Prostate gland (tissue), 2 donors: ENCODE measurements at regions not wholly inside any gene's neighbourhood (a gene's known extent, or its start where the extent isn't known, plus 50 kb on each side); places are given as distances from the start of the nearest gene placed in this dataset.
"Not testable (repeated sequence)": the region's sequence is repeated elsewhere in the genome, so short reads cannot be mapped to it uniquely, and the experiment has no call there.

ENCODE experiments used
- CTCF ChIP-seq, 4 experiments: fragments of 200-600 bp in 2 of 4; fragments of 450-650 bp in 2 of 4; sonication (generic) in 2 of 4; IDR thresholded peaks; 1 replicate in 3 of 4; 2 replicates in 1 of 4; pipeline ENCODE4 v1.5.1; 2016 to 2019; ENCODE audit warnings: antibody characterized with exemption in 4 of 4, mild to moderate bottlenecking in 2 of 4, moderate library complexity in 2 of 4
- POLR2A ChIP-seq: fragments of 450-650 bp; IDR thresholded peaks from one replicate; pipeline ENCODE4 v1.6.1; 2016; ENCODE audit warnings: antibody characterized with exemption, mild to moderate bottlenecking
- POLR2AphosphoS5 ChIP-seq: sonication (generic); formaldehyde crosslinking; IDR thresholded peaks from one replicate; pipeline ENCODE4 v1.6.1; 2017; ENCODE audit warnings: antibody characterized with exemption

GRCh38 chr5:25083261-25083660 lies 438.5 kb upstream of the CDH10 start:
- TF ChIP-seq CTCF (IDR thresholded peaks at IDR 0.05); POLR2A; POLR2AphosphoS5: not testable (repeated sequence)
